GM12878 (cell line): ENCODE measurements at regions not wholly inside any gene's neighbourhood (a gene's known extent, or its start where the extent isn't known, plus 50 kb on each side); places are given as distances from the start of the nearest gene placed in this dataset.

Experiments used
- ATAC-seq: fragments of 200-7000 bp; cut with Tn5 transposase; 3 replicates; pipeline ENCODE4 v1.9.1; 2020; ENCODE audit warnings: mild to moderate bottlenecking, moderate library complexity
- BruUV-seq: library from RNA; stranded (reverse); fragments of 400-500 nt; replicated peaks from 2 replicates; lab custom pipeline; 2021; lab: Mats Ljungman, UMichigan
- CTCF ChIA-PET: fragments of 300-600 bp; sonication (Branson Sonifier 250); formaldehyde crosslinking; extraction: SDS; loops from one replicate; lab custom pipeline; 2021; ENCODE audit warnings: inconsistent platforms; lab: Yijun Ruan, JAX
- POLR2A ChIA-PET: fragments of 350-600 bp; formaldehyde crosslinking; extraction: SDS; loops from one replicate; lab custom pipeline; 2021; ENCODE audit warnings: inconsistent platforms; lab: Charles Lee
- RAD21 ChIA-PET: fragments of 300-600 bp; sonication (Branson Sonifier 250); formaldehyde crosslinking; loops from one replicate; lab custom pipeline; 2023; ENCODE audit warnings: antibody characterized with exemption; ENCODE audit not compliant: unreplicated experiment; lab: Charles Lee
- SMC1A ChIA-PET: fragments of 300-600 bp; sonication (Branson Sonifier 250); formaldehyde crosslinking; loops from one replicate; lab custom pipeline; 2023; ENCODE audit not compliant: unreplicated experiment, uncharacterized antibody; lab: Charles Lee
- DNase-seq: peaks from one replicate; pipeline ENCODE4 v3.0.0-alpha.2; 2011; ENCODE audit warnings: low read depth, low spot score
- FAIRE-seq: peaks from 3 replicates; lab custom pipeline; 2011; peaks lifted over from hg19 to GRCh38; lab: Jason Lieb, UNC
- H2AFZ ChIP-seq: 2 replicates; pipeline ENCODE4 v1.6.0; 2011; ENCODE audit warnings: low read depth, low read length, control low read depth; ENCODE audit not compliant: control insufficient read depth
- H3K27ac ChIP-seq: 2 replicates; pipeline ENCODE4 v1.5.1; 2011; ENCODE audit warnings: control low read depth; ENCODE audit not compliant: control insufficient read depth, insufficient read depth
- H3K27me3 ChIP-seq, 2 experiments: replicated peaks in 1 of 2; 2 replicates each; pipeline versions ENCODE4 v1.6.0 to v1.6.1; 2011; ENCODE audit warnings: low read length in 1 of 2; ENCODE audit not compliant: control insufficient read depth in 2 of 2, insufficient read depth in 2 of 2
- H3K36me3 ChIP-seq, 2 experiments: 2 replicates each; pipeline ENCODE4 v1.5.1; 2011; ENCODE audit warnings: low read length in 1 of 2; ENCODE audit not compliant: control insufficient read depth in 2 of 2, insufficient read depth in 2 of 2
- H3K4me1 ChIP-seq: 2 replicates; pipeline ENCODE4 v1.6.1; 2011; ENCODE audit warnings: mild to moderate bottlenecking, low read length, moderate library complexity, mixed read lengths; ENCODE audit not compliant: control insufficient read depth, insufficient read depth
- H3K4me2 ChIP-seq: 2 replicates; pipeline ENCODE4 v1.6.0; 2011; ENCODE audit warnings: control low read depth; ENCODE audit not compliant: control insufficient read depth, insufficient read depth
- H3K4me3 ChIP-seq: fragments of 200-600 bp; sonication (generic); 2 replicates; pipeline ENCODE4 v1.5.1; 2016
- H3K79me2 ChIP-seq: 2 replicates; pipeline ENCODE4 v1.6.0; 2011; ENCODE audit warnings: low read length; ENCODE audit not compliant: control insufficient read depth, insufficient read depth
- H3K9ac ChIP-seq: 2 replicates; pipeline ENCODE4 v1.8.0; 2011; ENCODE audit warnings: low read length, control low read depth, mixed read lengths; ENCODE audit not compliant: control insufficient read depth, insufficient read depth
- H3K9me3 ChIP-seq: replicated peaks from 3 replicates; pipeline ENCODE4 v1.5.1; 2011; ENCODE audit warnings: mild to moderate bottlenecking, low read length; ENCODE audit not compliant: control insufficient read depth, insufficient read depth
- H4K20me1 ChIP-seq: 2 replicates; pipeline ENCODE4 v1.6.0; 2011; ENCODE audit not compliant: control insufficient read depth, insufficient read depth
- BHLHE40 ChIP-seq, 2 experiments: fragments of 450-650 bp in 1 of 2; IDR thresholded peaks; 2 replicates each; pipeline ENCODE4 v1.6.1; 2011 to 2017; ENCODE audit warnings: low read depth in 2 of 2, borderline replicate concordance in 1 of 2, improper control_type of control experiment in 1 of 2, low read length in 1 of 2, mild to moderate bottlenecking in 1 of 2
- HCFC1 ChIP-seq: fragments of 150-350 bp; IDR thresholded peaks from 2 replicates; pipeline ENCODE4 v1.6.1; 2014; ENCODE audit warnings: low read length
- HDAC2 ChIP-seq: fragments of 200-600 bp; sonication (generic); IDR thresholded peaks from 2 replicates; pipeline ENCODE4 v1.6.1; 2017
- IKZF2 ChIP-seq, 2 experiments: fragments of 450-650 bp; IDR thresholded peaks; 2 replicates each; pipeline ENCODE4 v1.6.1; 2017; ENCODE audit warnings: mild to moderate bottlenecking in 2 of 2, moderate library complexity in 2 of 2
- NBN ChIP-seq: fragments of 450-650 bp; IDR thresholded peaks from 2 replicates; pipeline ENCODE4 v1.6.1; 2016
- POLR2AphosphoS2 ChIP-seq: IDR thresholded peaks from 2 replicates; pipeline ENCODE4 v1.6.1; 2011; ENCODE audit warnings: low read depth, mild to moderate bottlenecking, low read length, improper control_type of control experiment, moderate library complexity
- RCOR1 ChIP-seq: conservative IDR thresholded peaks from 2 replicates; pipeline ENCODE4 v1.6.1; 2012; ENCODE audit warnings: low read depth, low read length, improper control_type of control experiment
- ZBTB4 ChIP-seq: fragments of 450-650 bp; formaldehyde crosslinking; IDR thresholded peaks from 2 replicates; pipeline ENCODE4 v1.4.0; 2022; ENCODE audit warnings: mild to moderate bottlenecking, moderate library complexity
- WGBS: methylation state at CpG from one replicate; pipeline ENCODE4 v1.1.6; 2016; ENCODE audit warnings: low lambda C conversion rate; ENCODE audit not compliant: insufficient replicate concordance, insufficient coverage; ENCODE audit errors: missing lambda C conversion rate; 5-methylcytosine and 5-hydroxymethylcytosine counted together
- in situ Hi-C: fragments of 300-500 bp; cut with MboI; formaldehyde crosslinking; loops from 9 replicates; pipeline ENCODE4 v1.14.3; 2018; ENCODE audit warnings: mixed read lengths
- intact Hi-C: fragments of 100-400 bp; cut with micrococcal nuclease; formaldehyde crosslinking; loops from one replicate; pipeline ENCODE4 v1.14.2; 2022; ENCODE audit not compliant: unreplicated experiment
- TF ChIP-seq, protein P1 (sequence below): fragments of 450-650 bp; IDR thresholded peaks from 2 replicates; pipeline ENCODE4 v1.6.1; 2016; ENCODE audit warnings: mild to moderate bottlenecking, moderate library complexity, borderline replicate concordance
- TF ChIP-seq, protein P2 (sequence below): fragments of 450-650 bp; IDR thresholded peaks from 2 replicates; pipeline ENCODE4 v1.6.1; 2017; ENCODE audit warnings: mild to moderate bottlenecking, low read depth, inconsistent platforms; ENCODE audit not compliant: poor library complexity, severe bottlenecking

DNA sequence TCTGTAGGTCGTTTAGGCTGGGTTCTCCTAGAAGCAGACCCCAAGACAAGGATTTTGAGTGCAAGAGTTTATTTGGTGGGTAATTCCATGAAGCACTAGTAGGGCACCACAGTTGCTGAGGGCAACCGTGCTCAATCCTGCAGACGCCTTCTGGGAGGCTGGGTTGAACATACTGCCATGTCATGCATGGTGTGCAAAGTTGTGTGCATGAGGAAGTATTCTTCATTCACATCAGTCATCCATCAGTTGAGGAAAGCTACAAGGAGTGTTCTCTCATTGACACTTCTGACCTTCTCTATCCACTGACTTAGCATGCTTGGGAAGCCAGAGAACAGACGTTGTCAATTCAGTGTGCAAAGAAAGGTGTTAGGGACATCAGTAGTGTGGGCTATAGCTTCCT is 179.2 kb downstream of the PTPN11 start:
- no peak overlapping the region for H2AFZ ChIP-seq
- CTCF ChIA-PET, result no interaction called here
- no peaks in the 10 kb centered on the region for H3K36me3 ChIP-seq
- no peaks in the 10 kb centered on the region for H3K4me1 ChIP-seq
- intact Hi-C loops, result no loop called here
- H3K27me3 ChIP-seq, result no peaks in the 10 kb centered on the region
- RAD21 ChIA-PET, result no interaction called here
- SMC1A ChIA-PET, result no interaction called here
- FAIRE-seq (no peak), DNase-seq (no peak), ATAC-seq (no peak)
- in situ Hi-C loops, result no loop called here
- no peaks in the 10 kb centered on the region for H3K9me3 ChIP-seq
- no peak overlapping the region for H3K27ac ChIP-seq
- H3K4me3 ChIP-seq, result no peak overlapping the region
- H3K79me2 ChIP-seq, result no peaks in the 10 kb centered on the region
- POLR2A ChIA-PET, result no interaction called here
- TF ChIP-seq IKZF2 (IDR thresholded peaks at IDR 0.05) (no peak), HDAC2 (no peak), NBN (no peak), RCOR1 (no peak), POLR2AphosphoS2 (no peak), BHLHE40 (IDR thresholded peaks at IDR 0.05; ENCODE audit: borderline replicate concordance in 1 of 2, low read depth in 2 of 2, low read length in 1 of 2) (no peak), ZBTB4 (no peak), HCFC1 (no peak)
- TF ChIP-seq, protein P1, sequence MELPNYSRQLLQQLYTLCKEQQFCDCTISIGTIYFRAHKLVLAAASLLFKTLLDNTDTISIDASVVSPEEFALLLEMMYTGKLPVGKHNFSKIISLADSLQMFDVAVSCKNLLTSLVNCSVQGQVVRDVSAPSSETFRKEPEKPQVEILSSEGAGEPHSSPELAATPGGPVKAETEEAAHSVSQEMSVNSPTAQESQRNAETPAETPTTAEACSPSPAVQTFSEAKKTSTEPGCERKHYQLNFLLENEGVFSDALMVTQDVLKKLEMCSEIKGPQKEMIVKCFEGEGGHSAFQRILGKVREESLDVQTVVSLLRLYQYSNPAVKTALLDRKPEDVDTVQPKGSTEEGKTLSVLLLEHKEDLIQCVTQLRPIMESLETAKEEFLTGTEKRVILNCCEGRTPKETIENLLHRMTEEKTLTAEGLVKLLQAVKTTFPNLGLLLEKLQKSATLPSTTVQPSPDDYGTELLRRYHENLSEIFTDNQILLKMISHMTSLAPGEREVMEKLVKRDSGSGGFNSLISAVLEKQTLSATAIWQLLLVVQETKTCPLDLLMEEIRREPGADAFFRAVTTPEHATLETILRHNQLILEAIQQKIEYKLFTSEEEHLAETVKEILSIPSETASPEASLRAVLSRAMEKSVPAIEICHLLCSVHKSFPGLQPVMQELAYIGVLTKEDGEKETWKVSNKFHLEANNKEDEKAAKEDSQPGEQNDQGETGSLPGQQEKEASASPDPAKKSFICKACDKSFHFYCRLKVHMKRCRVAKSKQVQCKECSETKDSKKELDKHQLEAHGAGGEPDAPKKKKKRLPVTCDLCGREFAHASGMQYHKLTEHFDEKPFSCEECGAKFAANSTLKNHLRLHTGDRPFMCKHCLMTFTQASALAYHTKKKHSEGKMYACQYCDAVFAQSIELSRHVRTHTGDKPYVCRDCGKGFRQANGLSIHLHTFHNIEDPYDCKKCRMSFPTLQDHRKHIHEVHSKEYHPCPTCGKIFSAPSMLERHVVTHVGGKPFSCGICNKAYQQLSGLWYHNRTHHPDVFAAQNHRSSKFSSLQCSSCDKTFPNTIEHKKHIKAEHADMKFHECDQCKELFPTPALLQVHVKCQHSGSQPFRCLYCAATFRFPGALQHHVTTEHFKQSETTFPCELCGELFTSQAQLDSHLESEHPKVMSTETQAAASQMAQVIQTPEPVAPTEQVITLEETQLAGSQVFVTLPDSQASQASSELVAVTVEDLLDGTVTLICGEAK, result no peak
- TF ChIP-seq, protein P2, sequence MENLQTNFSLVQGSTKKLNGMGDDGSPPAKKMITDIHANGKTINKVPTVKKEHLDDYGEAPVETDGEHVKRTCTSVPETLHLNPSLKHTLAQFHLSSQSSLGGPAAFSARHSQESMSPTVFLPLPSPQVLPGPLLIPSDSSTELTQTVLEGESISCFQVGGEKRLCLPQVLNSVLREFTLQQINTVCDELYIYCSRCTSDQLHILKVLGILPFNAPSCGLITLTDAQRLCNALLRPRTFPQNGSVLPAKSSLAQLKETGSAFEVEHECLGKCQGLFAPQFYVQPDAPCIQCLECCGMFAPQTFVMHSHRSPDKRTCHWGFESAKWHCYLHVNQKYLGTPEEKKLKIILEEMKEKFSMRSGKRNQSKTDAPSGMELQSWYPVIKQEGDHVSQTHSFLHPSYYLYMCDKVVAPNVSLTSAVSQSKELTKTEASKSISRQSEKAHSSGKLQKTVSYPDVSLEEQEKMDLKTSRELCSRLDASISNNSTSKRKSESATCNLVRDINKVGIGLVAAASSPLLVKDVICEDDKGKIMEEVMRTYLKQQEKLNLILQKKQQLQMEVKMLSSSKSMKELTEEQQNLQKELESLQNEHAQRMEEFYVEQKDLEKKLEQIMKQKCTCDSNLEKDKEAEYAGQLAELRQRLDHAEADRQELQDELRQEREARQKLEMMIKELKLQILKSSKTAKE, result no peak
- 25% methylated on average over 4 of the region's 4 CpGs for WGBS
- H3K9ac ChIP-seq, result no peak overlapping the region
- no peak overlapping the region for H3K4me2 ChIP-seq
- H4K20me1 ChIP-seq, result no peaks in the 10 kb centered on the region
- no TSS peak for BruUV-seq
